ENCODE measurements at regions not wholly inside any gene's neighbourhood (a gene's known extent, or its start where the extent isn't known, plus 50 kb on each side); places are given as distances from the start of the nearest gene placed in this dataset.

- Histone ChIP-seq H3K4me3 (ENCODE audit: low read length) (no peak overlapping the region), H3K9ac (ENCODE audit: low read length) (no peak overlapping the region), H3K27me3 (replicated peaks; ENCODE audit: control insufficient read depth, insufficient read depth, low read length) (no peaks in the 10 kb centered on the region), H3K36me3 (ENCODE audit: control insufficient read depth, insufficient read depth, low read length, severe bottlenecking) (no peaks in the 10 kb centered on the region), H3K9me3 (ENCODE audit: control insufficient read depth, low read length) (no peaks in the 10 kb centered on the region), H3K4me1 (ENCODE audit: control insufficient read depth, insufficient read depth, low read length) (no peaks in the 10 kb centered on the region)
- DNase-seq (ENCODE audit: low read depth), result no peak
Measured at GRCh38 chr18:78804206-78805030, 175.2 kb upstream of the SALL3 start.

GRCh38 chr18:78805840-78806239, 173.8 kb upstream of the SALL3 start:
- no peak for DNase-seq (ENCODE audit: low read depth)
- Histone ChIP-seq H3K4me3 (ENCODE audit: low read length) (no peak overlapping the region), H3K9me3 (ENCODE audit: control insufficient read depth, low read length) (no peaks in the 10 kb centered on the region), H3K9ac (ENCODE audit: low read length) (no peak overlapping the region), H3K36me3 (ENCODE audit: control insufficient read depth, insufficient read depth, low read length, severe bottlenecking) (no peaks in the 10 kb centered on the region), H3K4me1 (ENCODE audit: control insufficient read depth, insufficient read depth, low read length) (no peaks in the 10 kb centered on the region), H3K27me3 (replicated peaks; ENCODE audit: control insufficient read depth, insufficient read depth, low read length) (no peaks in the 10 kb centered on the region)

GRCh38 chr18:78807668-78808067, 171.9 kb upstream of the SALL3 start:
- H3K27me3 ChIP-seq (replicated peaks; ENCODE audit: control insufficient read depth, insufficient read depth, low read length), result no peaks in the 10 kb centered on the region

GRCh38 chr18:78809845-78810244, 169.8 kb upstream of the SALL3 start:
- Histone ChIP-seq H3K9ac (ENCODE audit: low read length) (no peak overlapping the region), H3K4me1 (ENCODE audit: control insufficient read depth, insufficient read depth, low read length) (no peaks in the 10 kb centered on the region), H3K27me3 (replicated peaks; ENCODE audit: control insufficient read depth, insufficient read depth, low read length) (no peaks in the 10 kb centered on the region), H3K4me3 (ENCODE audit: low read length) (no peak overlapping the region), H3K36me3 (ENCODE audit: control insufficient read depth, insufficient read depth, low read length, severe bottlenecking) (no peaks in the 10 kb centered on the region), H3K9me3 (ENCODE audit: control insufficient read depth, low read length) (no peaks in the 10 kb centered on the region)
- DNase-seq (ENCODE audit: low read depth), result no peak

More at GRCh38 chr18:78807668-78808067, 171.9 kb upstream of the SALL3 start:
- Histone ChIP-seq H3K36me3 (ENCODE audit: control insufficient read depth, insufficient read depth, low read length, severe bottlenecking) (no peaks in the 10 kb centered on the region), H3K4me3 (ENCODE audit: low read length) (no peak overlapping the region), H3K9me3 (ENCODE audit: control insufficient read depth, low read length) (no peaks in the 10 kb centered on the region), H3K4me1 (ENCODE audit: control insufficient read depth, insufficient read depth, low read length) (no peaks in the 10 kb centered on the region), H3K9ac (ENCODE audit: low read length) (no peak overlapping the region)
- no peak for DNase-seq (ENCODE audit: low read depth)

- Histone ChIP-seq H3K36me3 (ENCODE audit: control insufficient read depth, insufficient read depth, low read length, severe bottlenecking) (no peaks in the 10 kb centered on the region), H3K27me3 (replicated peaks; ENCODE audit: control insufficient read depth, insufficient read depth, low read length) (no peaks in the 10 kb centered on the region), H3K9ac (ENCODE audit: low read length) (no peak overlapping the region), H3K4me1 (ENCODE audit: control insufficient read depth, insufficient read depth, low read length) (no peaks in the 10 kb centered on the region), H3K4me3 (ENCODE audit: low read length) (no peak overlapping the region), H3K9me3 (ENCODE audit: control insufficient read depth, low read length) (no peaks in the 10 kb centered on the region)
- DNase-seq (ENCODE audit: low read depth), result no peak
Measured at GRCh38 chr18:78810706-78811105, 168.9 kb upstream of the SALL3 start.

- no peak for DNase-seq (ENCODE audit: low read depth)
- H3K9me3 ChIP-seq (ENCODE audit: control insufficient read depth, low read length), result no peaks in the 10 kb centered on the region
- no peaks in the 10 kb centered on the region for H3K27me3 ChIP-seq (replicated peaks; ENCODE audit: control insufficient read depth, insufficient read depth, low read length)
- H3K9ac ChIP-seq (ENCODE audit: low read length), result no peak overlapping the region
- no peak overlapping the region for H3K4me3 ChIP-seq (ENCODE audit: low read length)
- H3K4me1 ChIP-seq (ENCODE audit: control insufficient read depth, insufficient read depth, low read length), result no peaks in the 10 kb centered on the region
- no peaks in the 10 kb centered on the region for H3K36me3 ChIP-seq (ENCODE audit: control insufficient read depth, insufficient read depth, low read length, severe bottlenecking)
Measured at GRCh38 chr18:78812067-78812466, 167.6 kb upstream of the SALL3 start.

GRCh38 chr18:78813156-78813555, 166.5 kb upstream of the SALL3 start:
- H3K4me1 ChIP-seq (ENCODE audit: control insufficient read depth, insufficient read depth, low read length), result no peaks in the 10 kb centered on the region
- H3K9me3 ChIP-seq (ENCODE audit: control insufficient read depth, low read length), result no peaks in the 10 kb centered on the region
- H3K9ac ChIP-seq (ENCODE audit: low read length), result no peak overlapping the region
- H3K36me3 ChIP-seq (ENCODE audit: control insufficient read depth, insufficient read depth, low read length, severe bottlenecking), result no peaks in the 10 kb centered on the region
- DNase-seq (ENCODE audit: low read depth), result no peak
- H3K27me3 ChIP-seq (replicated peaks; ENCODE audit: control insufficient read depth, insufficient read depth, low read length), result no peaks in the 10 kb centered on the region
- H3K4me3 ChIP-seq (ENCODE audit: low read length), result no peak overlapping the region

- no peak overlapping the region for H3K4me3 ChIP-seq (ENCODE audit: low read length)
- no peaks in the 10 kb centered on the region for H3K36me3 ChIP-seq (ENCODE audit: control insufficient read depth, insufficient read depth, low read length, severe bottlenecking)
- H3K4me1 ChIP-seq (ENCODE audit: control insufficient read depth, insufficient read depth, low read length), result no peaks in the 10 kb centered on the region
- H3K27me3 ChIP-seq (replicated peaks; ENCODE audit: control insufficient read depth, insufficient read depth, low read length), result no peaks in the 10 kb centered on the region
- no peak overlapping the region for H3K9ac ChIP-seq (ENCODE audit: low read length)
- no peaks in the 10 kb centered on the region for H3K9me3 ChIP-seq (ENCODE audit: control insufficient read depth, low read length)
- DNase-seq (ENCODE audit: low read depth), result no peak
Measured at GRCh38 chr18:78813936-78814710, 165.5 kb upstream of the SALL3 start.

GRCh38 chr18:78814766-78815165, 164.9 kb upstream of the SALL3 start:
- DNase-seq (ENCODE audit: low read depth), result no peak
- no peaks in the 10 kb centered on the region for H3K36me3 ChIP-seq (ENCODE audit: control insufficient read depth, insufficient read depth, low read length, severe bottlenecking)

GRCh38 chr18:78816114-78816513, 163.5 kb upstream of the SALL3 start:
- Histone ChIP-seq H3K27me3 (replicated peaks; ENCODE audit: control insufficient read depth, insufficient read depth, low read length) (no peaks in the 10 kb centered on the region), H3K9ac (ENCODE audit: low read length) (no peak overlapping the region), H3K9me3 (ENCODE audit: control insufficient read depth, low read length) (no peaks in the 10 kb centered on the region), H3K36me3 (ENCODE audit: control insufficient read depth, insufficient read depth, low read length, severe bottlenecking) (no peaks in the 10 kb centered on the region), H3K4me1 (ENCODE audit: control insufficient read depth, insufficient read depth, low read length) (no peaks in the 10 kb centered on the region), H3K4me3 (ENCODE audit: low read length) (no peak overlapping the region)
- DNase-seq (ENCODE audit: low read depth), result no peak

More at GRCh38 chr18:78814766-78815165, 164.9 kb upstream of the SALL3 start:
- H3K9ac ChIP-seq (ENCODE audit: low read length), result no peak overlapping the region
- H3K4me3 ChIP-seq (ENCODE audit: low read length), result no peak overlapping the region
- no peaks in the 10 kb centered on the region for H3K4me1 ChIP-seq (ENCODE audit: control insufficient read depth, insufficient read depth, low read length)
- H3K27me3 ChIP-seq (replicated peaks; ENCODE audit: control insufficient read depth, insufficient read depth, low read length), result no peaks in the 10 kb centered on the region
- H3K9me3 ChIP-seq (ENCODE audit: control insufficient read depth, low read length), result no peaks in the 10 kb centered on the region

GRCh38 chr18:78816916-78817315, 162.7 kb upstream of the SALL3 start:
- Histone ChIP-seq H3K4me3 (ENCODE audit: low read length) (no peak overlapping the region), H3K9me3 (ENCODE audit: control insufficient read depth, low read length) (no peaks in the 10 kb centered on the region), H3K4me1 (ENCODE audit: control insufficient read depth, insufficient read depth, low read length) (no peaks in the 10 kb centered on the region), H3K36me3 (ENCODE audit: control insufficient read depth, insufficient read depth, low read length, severe bottlenecking) (no peaks in the 10 kb centered on the region), H3K27me3 (replicated peaks; ENCODE audit: control insufficient read depth, insufficient read depth, low read length) (no peaks in the 10 kb centered on the region), H3K9ac (ENCODE audit: low read length) (no peak overlapping the region)
- no peak for DNase-seq (ENCODE audit: low read depth)
